A673 (cell line): ENCODE measurements at regions not wholly inside any gene's neighbourhood (a gene's known extent, or its start where the extent isn't known, plus 50 kb on each side); places are given as distances from the start of the nearest gene placed in this dataset.

Experiments used
- EZH2 ChIP-seq: fragments of 200-600 bp; sonication (generic); IDR thresholded peaks from 2 replicates; pipeline ENCODE4 v1.6.1; 2017; ENCODE audit warnings: borderline replicate concordance, low read depth, mild to moderate bottlenecking, mixed read lengths, antibody characterized with exemption, low read length; ENCODE audit not compliant: poor library complexity, severe bottlenecking
- TF ChIP-seq, protein P1 (sequence below): fragments of 300-800, 200-600 bp; sonication (generic); conservative IDR thresholded peaks from 2 replicates; pipeline ENCODE4 v1.5.1; 2017; ENCODE audit warnings: low read depth, mild to moderate bottlenecking, antibody characterized with exemption, low read length, moderate library complexity, mixed read lengths

DNA sequence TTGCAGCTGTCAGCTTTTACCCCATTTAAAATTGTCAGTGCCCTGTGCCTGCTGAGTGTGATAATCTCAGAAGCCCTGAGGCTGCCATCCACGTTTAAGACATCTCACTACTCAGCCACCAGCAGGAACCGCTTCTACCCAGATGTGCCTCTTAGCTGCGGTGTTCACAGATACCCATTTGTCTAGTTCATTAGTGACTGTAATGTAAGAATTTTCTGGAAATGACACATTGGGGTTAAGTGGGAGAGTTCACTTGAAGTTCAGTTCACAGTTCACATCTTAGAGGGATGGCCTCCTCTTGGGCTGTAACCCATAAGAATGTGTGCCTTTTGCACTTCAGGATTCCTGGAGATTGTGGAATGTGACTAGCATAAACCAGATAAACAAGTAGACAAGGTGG, 477.7 kb downstream of the BTBD3 start:
- TF ChIP-seq, protein P1, sequence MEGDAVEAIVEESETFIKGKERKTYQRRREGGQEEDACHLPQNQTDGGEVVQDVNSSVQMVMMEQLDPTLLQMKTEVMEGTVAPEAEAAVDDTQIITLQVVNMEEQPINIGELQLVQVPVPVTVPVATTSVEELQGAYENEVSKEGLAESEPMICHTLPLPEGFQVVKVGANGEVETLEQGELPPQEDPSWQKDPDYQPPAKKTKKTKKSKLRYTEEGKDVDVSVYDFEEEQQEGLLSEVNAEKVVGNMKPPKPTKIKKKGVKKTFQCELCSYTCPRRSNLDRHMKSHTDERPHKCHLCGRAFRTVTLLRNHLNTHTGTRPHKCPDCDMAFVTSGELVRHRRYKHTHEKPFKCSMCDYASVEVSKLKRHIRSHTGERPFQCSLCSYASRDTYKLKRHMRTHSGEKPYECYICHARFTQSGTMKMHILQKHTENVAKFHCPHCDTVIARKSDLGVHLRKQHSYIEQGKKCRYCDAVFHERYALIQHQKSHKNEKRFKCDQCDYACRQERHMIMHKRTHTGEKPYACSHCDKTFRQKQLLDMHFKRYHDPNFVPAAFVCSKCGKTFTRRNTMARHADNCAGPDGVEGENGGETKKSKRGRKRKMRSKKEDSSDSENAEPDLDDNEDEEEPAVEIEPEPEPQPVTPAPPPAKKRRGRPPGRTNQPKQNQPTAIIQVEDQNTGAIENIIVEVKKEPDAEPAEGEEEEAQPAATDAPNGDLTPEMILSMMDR = no peak
- no peak for TF ChIP-seq EZH2
